Activated CD4-positive, alpha-beta T cell treated with anti-CD3 and anti-CD28 coated beads for 1 hour (primary cell): ENCODE measurements at regions not wholly inside any gene's neighbourhood (a gene's known extent, or its start where the extent isn't known, plus 50 kb on each side); places are given as distances from the start of the nearest gene placed in this dataset.

Experiments used
- DNase-seq: peaks from one replicate; pipeline ENCODE4 v3.0.0-alpha.2; 2020

DNA sequence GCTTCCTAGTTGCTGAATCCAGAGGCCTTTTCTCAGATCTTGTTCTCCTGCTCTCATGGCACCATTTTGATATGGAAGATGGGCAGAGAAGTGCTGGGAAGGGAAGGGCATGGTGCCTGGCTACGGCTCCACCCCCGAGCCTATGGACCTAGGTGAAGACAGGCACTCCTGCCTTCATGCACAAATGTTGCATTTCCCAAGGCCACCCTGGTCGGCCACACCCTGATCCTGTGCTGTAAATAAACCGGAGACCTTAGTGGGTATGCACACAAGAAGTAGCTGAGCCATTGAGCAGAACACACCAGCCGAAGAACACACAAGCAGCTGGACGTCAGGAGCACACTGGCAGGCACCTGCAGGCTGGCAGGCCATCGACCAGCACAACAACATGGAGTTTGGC is 261.6 kb downstream of the SHQ1 start:
- no peak for DNase-seq

DNA sequence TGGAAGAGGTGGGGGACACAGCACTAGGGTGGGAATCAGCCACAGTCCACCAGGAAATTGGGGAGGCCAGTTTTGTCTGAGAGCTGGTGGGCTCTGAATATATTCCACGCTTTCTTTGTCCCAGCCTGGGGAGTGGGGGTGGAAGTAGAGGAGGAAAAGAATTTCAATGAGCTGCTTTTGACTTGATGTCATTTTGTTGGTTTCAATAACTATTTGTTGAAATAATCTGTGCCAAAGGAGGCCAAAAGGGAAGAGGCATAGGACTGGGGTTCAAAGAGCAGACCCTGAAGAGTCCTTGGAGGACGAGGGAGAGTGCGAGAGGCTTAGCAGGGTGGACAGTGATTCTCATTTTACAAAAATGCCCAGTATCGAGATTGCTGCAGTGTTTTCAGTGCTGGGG is 262.3 kb downstream of the SHQ1 start:
- DNase-seq = no peak

DNA sequence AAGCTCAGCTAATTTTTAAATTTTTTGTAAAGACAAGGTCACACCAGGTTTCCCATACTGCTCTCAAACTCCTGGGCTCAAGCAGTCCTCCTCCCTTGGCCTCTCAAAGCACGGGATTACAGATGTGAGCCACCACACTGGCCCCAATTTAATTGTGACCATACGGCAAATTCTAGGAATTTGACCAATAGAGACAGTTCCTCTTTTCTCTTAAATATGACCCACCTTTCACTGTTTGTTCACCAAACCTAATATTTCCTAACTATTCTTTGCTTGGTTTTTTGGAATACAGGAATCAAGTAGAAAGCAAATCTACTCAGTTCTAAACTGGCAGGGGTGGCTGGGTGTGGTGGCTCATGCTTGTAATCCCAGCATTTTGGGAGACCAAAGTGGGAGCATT is 264.0 kb downstream of the SHQ1 start:
- DNase-seq = no peak

DNA sequence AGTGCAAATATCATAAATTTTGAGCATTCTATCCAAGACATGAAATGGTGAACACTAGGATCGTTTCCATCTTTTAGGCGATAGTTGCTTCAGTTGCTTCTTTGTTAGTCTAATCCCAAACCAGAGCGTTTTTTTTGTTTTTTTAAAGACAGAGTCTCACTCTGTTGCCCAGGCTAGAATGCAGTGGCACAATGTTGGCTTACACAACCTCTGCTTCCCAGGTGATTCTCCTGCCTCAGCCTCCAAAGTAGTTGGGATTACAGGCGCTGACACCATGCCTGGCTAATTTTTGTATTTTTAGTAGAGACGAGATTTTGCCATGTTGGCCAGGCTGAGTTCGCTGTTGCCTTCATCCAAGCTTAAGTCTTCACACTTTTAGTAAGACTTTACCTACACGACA is 265.3 kb downstream of the SHQ1 start:
- DNase-seq = no peak

DNA sequence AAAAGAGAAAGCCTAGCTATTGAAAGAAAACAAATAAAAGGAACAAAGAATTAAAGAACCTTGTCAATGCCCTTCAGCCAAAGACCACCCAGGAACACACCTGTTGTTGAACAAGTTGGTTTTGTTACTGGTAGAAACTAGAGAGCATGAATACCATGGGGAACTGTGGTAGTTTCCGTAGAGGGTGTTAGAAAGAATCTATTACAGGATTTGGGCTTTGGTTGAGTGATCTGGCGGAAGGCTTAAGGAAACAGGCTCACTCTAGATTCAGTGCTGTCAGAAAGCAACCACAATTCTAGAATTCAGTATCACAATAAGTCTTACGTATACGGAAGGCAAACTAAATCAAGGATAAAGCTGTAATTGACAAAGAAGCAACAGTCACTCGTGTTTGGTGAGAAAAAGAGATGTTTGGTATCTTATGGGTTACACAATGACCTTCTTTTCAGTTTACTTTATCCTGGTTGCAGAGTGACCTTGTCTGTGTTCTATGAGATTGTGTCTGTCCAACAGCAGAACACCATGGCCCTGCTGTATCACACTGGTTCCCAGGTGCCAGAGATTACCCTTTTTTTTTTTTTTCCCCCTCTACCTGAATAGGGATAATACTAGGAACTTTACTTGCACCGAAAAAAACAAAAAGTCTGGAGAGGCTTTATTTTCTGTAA is 265.9 kb downstream of the SHQ1 start:
- no peak for DNase-seq

DNA sequence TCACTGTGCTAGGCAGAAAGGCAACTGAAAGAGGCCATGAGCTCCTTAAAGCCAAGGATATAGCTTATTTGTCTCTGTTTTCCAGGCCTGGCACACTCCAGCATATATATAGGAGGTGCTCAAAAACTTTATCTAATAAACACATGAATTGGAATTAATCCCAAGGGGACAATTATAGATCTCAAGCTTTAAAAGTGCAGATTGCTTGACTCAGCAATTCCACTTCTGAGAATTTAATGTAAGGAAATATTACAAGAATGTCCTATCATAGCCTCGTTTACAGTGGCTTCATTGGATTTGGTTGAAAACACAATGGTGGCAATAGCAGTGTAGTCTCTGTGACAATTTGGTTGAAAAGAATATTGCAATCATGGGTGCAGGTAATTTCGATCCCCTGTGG is 267.3 kb downstream of the SHQ1 start:
- DNase-seq = no peak

DNA sequence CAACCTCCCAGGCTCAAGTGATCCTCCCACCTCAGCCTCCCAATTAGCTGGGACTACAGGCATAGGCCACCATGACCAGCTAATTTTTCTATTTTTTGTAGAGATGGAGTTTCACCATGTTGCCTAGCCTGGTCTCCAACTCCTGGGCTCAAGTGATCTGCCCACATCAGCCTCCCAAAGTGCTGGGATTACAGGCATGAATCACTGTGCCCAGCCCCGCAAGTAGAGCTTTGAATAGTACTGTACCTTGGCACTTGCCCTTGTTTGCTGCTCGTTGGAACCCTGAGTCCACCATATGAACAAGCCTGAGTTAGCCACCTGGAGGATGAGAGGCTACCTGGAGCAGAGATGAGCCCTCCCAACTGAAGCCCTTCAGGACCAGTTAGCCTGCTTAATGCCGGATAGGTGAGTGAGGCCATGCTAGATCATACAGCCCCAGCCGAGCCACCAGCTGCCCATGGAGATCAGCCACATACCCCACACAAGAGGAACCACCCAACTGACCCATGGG is 267.9 kb downstream of the SHQ1 start:
- DNase-seq = no peak

DNA sequence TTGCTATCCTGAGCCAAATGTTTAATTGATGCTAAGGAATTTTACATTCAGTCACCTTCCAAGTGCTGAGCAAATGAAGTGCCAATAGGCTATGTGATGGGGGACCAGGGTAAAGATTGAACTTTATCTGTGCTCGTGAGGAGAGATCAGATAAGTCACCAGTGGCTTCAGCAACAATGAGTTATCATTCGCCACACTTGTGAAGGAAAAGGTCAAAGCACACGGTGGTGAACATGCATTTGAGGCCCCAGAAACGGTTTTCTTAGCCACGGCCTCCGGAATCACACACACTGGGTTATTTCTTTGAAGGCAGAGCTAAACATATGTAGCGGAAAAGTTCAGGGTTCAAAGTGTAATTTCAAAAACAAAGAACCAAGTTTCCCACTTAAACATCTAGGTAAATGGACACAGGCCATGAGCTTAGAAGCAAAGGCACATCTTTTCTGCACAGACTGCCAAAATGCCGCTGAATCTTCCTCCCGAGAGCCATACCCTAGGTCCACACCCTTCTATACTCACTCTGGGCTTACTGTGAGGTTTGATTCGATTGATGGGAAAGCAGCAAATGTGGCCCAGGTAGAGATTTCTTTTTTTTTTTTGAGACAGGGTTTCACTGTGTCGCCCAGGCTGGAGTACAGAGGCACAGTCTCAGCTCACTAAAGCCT is 268.5 kb downstream of the SHQ1 start:
- DNase-seq = no peak

DNA sequence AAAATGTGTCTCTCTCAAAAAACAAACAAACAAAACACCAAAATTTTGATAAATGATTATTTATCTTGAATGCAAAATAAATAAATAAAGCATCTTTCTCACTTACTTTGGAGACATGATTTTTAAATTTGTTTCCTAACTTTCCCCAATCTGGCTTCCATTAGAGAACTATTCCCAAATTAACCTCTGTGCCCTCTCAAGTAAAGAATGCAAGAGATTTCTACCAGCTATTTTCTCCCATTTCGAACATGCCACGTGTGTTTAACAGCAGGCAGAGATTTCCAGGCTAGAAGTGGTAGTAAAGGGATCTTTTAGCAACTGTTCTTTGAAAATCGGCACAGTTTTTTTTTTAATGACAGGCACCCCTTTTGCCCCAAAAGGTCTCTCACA is 269.1 kb downstream of the SHQ1 start:
- no peak for DNase-seq

DNA sequence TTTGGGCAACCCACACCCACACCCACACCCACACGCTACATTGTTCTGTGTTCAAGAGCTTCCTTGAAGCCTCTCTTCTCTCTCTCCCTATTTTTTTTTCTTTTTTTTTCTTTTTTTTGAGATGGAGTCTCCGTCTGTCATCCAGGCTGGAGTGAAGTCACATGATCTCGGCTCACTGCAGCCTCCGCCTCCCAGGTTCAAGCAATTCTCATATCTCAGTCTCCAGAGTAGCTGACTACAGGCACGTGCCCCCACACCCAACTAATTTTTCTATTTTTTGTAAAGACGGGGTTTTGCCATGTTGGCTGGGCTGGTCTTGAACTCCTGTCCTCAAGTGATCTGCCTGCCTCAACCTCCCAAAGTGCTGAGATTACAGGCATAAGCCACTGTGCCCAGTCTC is 271.1 kb downstream of the SHQ1 start:
- no peak for DNase-seq

DNA sequence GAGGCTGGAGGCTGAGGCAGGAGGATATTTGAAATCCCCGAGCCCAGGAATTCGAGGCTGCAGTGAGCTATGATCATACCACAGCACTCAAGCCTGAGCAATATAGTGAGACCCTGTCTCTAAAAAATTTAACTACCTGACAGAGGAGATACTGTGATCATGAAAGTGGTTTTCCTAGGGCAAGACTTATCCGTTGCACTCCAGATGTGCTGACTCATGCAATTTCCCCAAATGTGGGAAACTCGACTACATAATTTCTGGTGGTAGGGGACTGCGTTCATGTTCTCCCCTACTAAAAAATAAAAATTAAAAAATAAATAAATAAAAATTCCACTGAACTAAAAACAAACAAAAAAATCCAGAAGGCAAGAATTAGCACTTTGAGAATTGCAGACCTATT is 271.7 kb downstream of the SHQ1 start:
- no peak for DNase-seq

DNA sequence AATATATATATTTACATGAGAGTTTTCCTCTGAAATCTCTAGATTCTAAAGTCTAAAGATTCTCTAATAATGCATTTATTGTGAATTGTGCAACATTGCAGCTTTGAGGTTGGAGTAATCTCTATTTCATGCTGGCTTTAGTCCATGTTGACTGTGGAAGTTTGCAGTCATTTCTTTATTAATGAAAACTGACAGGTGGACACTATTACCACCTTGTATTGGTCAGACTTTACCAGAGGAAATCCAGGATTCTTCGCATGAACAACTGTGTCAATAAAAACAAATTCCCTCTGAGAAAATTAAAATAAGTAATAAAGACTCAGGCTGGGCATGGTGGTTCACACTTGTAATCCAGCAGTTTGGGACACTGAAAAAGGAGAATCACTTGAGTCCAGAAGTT is 274.1 kb downstream of the SHQ1 start:
- DNase-seq = no peak

DNA sequence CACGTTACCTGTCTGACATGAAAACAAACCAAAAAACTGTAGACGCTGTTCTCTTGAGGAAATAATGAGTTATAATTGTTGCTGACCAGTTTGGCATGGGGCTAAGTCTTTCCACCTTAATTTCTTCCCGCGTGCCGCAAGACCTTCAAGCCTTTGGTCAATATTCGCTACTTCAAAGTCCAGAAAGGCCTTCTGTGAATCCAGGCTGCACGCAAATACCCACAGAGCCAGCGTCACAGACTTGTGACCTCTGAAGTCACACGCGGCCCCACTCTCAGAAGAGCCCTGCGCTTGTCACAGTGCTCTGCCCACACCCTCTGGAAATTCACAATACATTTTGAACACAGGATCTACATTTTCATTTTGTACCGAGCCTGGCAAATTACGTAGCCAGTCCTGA is 275.2 kb downstream of the SHQ1 start:
- no peak for DNase-seq

DNA sequence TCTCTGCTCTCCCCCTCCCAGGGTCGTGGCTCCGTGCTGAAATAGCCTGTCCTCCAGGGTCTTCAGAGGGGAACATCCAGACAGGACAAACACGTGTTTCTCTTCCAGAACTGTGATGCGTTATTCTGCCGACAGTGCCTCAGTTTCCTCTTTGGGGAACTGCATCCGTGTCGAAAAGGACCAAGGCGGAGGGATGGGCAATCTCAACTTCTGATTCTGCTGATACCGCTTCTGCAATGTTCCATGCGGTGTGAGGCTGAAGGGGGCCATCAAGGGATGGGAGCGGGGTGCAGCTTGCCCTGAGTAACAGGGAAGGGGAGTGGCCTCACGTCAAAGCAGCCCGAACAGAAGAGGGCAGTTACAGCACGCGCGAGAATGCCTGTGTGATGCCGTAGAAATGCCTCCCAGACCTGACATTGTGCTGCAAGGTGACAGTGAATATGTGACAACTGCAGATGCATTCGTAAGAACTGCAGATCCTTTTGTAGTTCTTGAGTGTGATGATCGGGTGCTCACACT is 275.7 kb downstream of the SHQ1 start:
- DNase-seq = no peak

DNA sequence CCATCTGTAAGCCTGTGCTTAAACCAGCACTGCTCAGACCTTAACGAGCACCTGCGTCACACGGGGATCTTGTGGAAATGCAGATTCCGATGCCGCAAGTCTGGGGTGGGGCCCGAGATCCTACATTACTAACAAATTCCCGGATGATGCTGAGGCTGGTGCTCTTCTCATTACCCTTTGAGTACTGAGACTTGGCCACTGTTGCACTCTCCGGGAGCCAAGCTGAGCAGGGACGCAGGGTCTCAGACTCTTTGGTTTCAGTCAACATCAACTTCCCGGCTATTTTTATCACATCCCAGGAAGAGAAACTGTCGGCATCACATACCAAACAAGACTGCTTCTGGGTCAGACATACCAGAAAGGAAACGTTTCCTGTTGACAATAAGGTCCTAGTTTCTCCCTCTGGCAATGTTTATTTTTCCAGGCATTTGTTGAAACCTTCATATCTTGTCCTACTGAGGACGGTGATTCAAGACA is 276.6 kb downstream of the SHQ1 start:
- no peak for DNase-seq

DNA sequence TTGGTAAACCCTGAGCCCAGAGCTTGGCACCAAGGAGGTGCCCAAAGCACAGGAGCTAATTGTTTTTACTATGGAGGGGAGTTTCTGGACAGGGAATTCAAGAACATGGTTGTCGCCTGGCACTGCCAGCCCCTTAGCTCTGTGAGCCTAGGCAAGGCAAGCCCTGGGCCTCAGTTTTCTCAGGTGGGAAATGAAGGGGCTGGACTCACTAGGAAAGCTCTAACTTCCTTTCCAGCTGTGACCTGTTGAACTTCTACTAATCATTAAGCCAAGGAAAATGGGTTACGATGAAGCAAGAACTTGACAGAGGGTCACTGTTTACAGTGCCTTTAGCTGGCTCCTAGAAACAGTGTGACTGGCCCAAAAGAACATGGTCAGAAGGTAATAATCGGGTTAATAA is 277.2 kb downstream of the SHQ1 start:
- no peak for DNase-seq

DNA sequence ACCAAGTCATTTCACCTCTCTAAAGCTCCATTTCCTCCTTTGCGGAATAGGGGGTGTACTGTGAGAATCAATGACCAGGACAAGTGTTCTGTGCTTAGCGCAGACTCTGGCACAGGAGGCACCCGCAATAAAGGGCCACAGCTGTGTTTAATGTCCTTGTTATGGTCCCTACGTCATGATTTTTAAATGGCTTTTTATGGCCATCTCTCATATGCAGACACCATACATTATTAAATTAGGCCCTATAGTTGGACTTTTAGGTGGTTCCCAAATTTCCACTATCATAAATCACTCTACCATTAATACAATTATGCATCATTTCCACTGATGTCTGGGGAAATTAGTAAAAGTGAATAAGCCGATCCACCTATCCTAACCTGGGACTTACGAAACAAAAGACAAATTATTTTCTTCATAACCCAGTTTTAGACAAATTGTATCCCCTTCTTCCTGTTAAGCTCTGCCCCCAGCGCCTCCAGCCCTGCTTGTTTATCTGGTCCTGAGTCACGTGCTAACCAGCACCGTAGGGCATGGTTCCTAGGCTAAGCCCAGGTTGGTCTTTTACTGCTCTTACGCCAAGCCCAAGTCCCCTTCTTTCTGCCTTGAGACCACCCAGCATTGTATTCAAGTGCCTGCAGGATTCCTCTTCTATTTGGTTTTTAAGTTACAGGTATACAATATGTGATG is 278.3 kb downstream of the SHQ1 start:
- DNase-seq = no peak

DNA sequence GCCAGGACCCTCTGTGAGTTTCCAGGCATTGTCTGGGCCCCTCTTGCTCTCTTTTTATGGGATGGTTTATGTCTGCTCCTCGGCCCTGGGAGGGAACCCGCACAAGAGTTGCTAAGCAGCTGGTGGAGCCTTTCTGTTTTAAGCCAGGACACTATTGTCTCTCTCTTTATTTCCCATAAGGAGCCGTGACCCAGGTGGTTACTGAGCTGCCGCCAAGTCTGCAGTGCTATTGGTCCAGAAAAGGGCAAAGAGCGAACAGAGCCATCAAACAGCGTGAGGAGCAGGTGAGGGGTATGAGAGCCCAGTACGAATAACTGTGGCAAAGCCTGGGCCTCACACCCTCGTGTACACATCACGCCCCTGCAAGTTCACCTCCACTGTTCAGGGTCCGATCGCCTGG is 280.2 kb downstream of the SHQ1 start:
- no peak for DNase-seq

DNA sequence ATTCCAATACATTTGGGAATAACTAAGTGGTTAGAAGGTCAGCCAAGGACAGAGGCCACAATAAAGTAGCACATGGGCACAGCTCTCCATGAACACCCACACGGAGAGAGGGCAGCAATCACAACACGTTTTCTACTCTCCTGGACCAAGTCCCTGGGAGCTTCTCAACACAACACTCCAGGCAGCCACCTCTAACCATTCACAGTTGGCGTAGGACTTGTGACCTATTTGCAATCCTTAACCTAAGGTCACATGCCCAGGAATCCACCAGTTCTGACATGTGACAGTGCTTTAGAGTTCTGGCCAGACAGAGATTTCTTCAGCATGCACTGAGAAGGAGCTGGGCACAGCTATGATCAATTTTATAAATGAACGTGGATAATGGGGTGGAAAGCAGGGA is 280.8 kb downstream of the SHQ1 start:
- no peak for DNase-seq

DNA sequence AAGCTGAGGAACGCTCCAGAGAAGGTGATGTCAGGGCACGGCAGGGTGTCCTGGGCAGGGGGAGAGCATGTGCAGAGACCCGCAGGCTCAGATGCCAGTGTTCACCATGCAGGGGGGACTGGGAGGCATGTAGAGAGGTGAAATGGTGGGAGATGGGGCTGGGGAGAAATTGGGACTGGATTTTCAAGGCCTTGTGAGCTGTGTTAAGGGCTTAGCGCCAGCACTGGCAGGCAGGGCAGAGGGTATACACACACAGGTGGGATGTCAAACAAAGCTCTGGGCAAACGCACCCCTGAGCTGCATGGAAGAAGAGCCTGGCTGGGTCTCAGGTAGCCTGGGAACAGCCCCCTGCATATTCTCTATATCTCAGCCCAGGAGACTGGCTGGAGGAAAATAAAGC is 282.7 kb downstream of the SHQ1 start:
- no peak for DNase-seq

DNA sequence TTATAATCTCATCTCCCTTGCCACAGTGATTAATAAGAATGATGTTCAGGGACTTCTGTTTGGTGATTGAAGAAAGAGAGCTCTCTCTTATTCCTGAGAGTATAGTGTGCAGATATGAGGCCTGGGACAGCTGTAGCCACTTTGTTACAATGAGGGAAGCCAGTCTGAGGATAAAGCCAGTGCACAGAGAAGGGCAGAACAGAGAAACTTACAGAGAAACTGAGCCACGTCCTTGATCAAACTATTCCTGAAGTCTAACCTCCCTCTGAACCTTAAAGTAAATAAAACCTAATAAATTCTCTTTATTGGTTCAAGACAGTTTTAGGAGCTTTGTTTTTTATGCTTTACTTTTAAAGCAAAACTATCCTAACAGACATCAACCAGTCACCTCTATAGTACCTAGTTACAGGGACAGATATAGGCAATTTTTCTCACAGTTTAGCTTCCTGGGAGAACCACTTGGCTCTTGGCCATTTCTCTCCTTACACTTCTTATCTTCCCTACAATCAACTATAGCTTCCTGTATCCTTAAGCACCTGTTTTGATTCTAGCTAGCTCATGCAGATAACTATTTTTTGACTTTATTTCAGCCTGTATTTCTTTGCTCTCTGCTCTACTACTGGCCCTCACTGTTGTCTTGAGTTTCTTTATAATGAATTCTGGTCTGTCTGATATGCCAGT is 284.4 kb downstream of the SHQ1 start:
- no peak for DNase-seq

DNA sequence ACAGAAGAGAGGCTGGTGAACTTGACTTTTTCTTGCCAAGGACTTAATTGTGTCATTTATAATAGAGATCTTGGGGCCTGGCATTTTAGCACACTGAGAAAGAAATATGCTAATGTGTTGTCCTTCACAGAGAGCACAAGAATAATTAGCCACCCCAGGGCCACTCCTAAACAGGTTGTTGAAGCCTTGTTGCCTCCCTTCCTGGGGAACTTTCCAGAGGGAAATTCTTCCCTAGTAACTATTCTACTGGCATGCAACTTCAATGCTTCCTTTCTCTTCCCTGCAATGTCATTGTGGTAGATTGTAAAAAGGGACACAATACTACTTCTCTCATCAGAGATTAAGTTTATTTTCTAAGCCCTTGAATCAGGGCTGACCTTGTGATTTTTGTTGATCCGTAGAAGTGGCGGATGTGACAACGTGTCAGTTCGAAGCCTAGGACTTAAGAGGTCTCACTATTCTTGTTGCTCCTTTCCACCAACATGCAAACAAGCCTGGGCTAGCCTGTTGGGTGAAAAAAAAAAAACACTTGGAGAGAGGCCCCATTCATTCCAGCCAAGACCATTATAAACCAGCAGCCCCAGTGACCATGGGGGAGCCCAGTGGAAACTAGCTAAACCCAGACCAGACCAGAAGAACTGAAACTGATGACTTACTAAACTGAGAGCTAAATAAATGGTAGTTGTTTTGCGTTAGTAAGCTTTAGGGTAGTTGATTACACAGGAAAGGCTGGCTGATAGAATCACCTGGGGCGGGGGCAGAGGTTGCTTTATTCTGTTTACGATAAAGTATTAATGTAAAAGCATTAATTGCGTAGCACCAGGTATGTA is 287.2 kb downstream of the SHQ1 start:
- DNase-seq = no peak
